GM10248 (cell line): ENCODE measurements at regions not wholly inside any gene's neighbourhood (a gene's known extent, or its start where the extent isn't known, plus 50 kb on each side); places are given as distances from the start of the nearest gene placed in this dataset.

Source experiments
- CTCF ChIA-PET: fragments of 300-600 bp; sonication (Branson Sonifier 250); formaldehyde crosslinking; extraction: SDS; loops from one replicate; lab custom pipeline; 2021; ENCODE audit warnings: antibody characterized with exemption; lab: Yijun Ruan, JAX
- POLR2A ChIA-PET: fragments of 350-650 bp; sonication (Branson Sonifier 250); formaldehyde crosslinking; extraction: SDS; loops from one replicate; lab custom pipeline; 2020; ENCODE audit warnings: antibody characterized with exemption; lab: Yijun Ruan, JAX
- DNase-seq: peaks from one replicate; pipeline ENCODE4 v3.0.0; 2012; ENCODE audit errors: extremely low spot score
- TF ChIP-seq, protein P1 (sequence below): IDR thresholded peaks from 2 replicates; pipeline ENCODE4 v1.5.1; 2012; ENCODE audit warnings: mild to moderate bottlenecking, low read depth; ENCODE audit errors: extremely low read depth, missing control alignments, control extremely low read depth

- CTCF ChIA-PET: no interaction called here
- TF ChIP-seq, protein P1, sequence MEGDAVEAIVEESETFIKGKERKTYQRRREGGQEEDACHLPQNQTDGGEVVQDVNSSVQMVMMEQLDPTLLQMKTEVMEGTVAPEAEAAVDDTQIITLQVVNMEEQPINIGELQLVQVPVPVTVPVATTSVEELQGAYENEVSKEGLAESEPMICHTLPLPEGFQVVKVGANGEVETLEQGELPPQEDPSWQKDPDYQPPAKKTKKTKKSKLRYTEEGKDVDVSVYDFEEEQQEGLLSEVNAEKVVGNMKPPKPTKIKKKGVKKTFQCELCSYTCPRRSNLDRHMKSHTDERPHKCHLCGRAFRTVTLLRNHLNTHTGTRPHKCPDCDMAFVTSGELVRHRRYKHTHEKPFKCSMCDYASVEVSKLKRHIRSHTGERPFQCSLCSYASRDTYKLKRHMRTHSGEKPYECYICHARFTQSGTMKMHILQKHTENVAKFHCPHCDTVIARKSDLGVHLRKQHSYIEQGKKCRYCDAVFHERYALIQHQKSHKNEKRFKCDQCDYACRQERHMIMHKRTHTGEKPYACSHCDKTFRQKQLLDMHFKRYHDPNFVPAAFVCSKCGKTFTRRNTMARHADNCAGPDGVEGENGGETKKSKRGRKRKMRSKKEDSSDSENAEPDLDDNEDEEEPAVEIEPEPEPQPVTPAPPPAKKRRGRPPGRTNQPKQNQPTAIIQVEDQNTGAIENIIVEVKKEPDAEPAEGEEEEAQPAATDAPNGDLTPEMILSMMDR: no peak
- DNase-seq: no peak
- POLR2A ChIA-PET: no interaction called here
Measured at GRCh38 chr3:76872999-76873398, 166.9 kb upstream of the ROBO2 start.

DNA sequence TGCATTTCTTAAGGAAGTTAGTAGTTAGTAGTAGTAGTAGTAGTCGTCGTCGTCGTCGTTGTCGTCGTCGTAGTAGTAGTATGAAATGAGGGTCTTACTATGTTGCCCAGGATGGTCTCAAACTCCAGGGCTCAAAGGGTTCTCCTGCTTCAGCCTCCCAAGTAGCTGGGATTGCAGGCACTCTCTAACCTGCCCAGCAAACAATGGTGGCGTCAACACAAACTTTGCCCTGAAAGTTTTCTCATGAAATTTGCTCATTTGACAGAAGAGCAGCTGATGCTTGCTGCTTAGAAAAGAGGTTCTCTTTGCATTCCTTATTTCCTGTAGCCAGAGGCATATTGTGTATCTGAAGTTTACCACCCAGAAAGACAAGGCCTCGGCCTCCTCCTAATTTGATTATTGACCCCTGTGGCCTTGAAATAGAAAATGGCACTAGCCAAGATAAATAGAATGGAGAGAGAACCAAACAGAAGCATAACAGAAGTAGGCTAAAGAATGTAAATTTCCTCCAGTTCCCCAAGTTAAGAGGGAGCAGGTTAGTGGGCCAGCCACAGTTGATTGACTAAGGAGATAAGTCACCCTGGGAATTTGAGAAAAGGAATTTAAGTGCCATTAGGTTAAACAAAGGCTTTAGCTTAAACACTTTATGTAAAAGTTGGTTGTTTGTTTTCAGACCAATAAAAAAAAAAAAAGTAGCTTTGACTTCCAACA, 166.2 kb upstream of the ROBO2 start:
- DNase-seq: no peak
- TF ChIP-seq, protein P1: no peak
- ChIA-PET POLR2A (no interaction called here), CTCF (no interaction called here)

DNA sequence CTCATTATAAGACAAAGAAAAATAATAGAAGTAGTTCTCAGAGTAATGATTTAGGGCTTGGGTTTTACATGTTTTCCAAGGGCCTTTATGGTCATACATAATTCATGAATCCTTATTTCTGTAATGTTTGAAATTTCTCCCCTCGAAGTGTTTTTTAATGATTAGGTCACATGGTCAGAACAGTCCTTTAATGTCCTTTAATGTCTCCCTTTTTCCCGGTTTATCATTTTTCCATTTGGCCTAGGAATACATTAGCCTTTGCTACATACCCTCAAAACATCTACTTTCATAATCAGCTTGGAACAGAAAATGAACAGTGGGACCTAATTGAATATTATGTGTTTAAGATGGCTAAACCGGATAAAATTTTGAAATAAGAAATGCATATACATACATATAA, 159.9 kb upstream of the ROBO2 start:
- no peak for DNase-seq
- POLR2A ChIA-PET: no interaction called here
- TF ChIP-seq, protein P1: no peak
- CTCF ChIA-PET: no interaction called here

GRCh38 chr3:76886761-76887500, 153.0 kb upstream of the ROBO2 start:
- TF ChIP-seq, protein P1: no peak
- POLR2A ChIA-PET: no interaction called here
- CTCF ChIA-PET: no interaction called here

DNA sequence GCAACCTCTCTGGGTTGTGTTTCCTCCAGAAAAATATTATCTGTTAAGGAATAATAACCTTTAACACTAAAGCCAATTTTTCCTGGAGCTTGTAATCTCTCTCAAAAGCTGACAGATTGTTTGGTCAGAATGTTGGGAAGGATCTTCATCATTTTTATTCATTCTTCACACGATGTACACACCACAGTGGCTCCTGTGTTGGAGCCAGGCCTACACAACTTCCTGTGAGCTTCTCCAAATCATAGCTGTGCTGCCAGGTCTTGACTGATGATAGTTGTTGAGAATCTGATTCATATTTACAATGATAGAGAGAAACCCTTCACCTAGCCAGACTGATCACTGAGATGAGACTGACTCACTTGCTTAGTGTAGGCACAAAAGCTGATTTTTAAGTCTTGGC, 151.0 kb upstream of the ROBO2 start:
- TF ChIP-seq, protein P1: no peak
- POLR2A ChIA-PET: no interaction called here
- CTCF ChIA-PET: interaction anchor here (1.0 kb wide), 1 partner anchor 21 kb away, joined by 4 read pairs; no protein-coding TSS in a partner anchor
- DNase-seq: no peak

More at GRCh38 chr3:76886761-76887500, 153.0 kb upstream of the ROBO2 start:
- no peak for DNase-seq

- ChIA-PET CTCF (interaction anchor here (0.7 to 1.0 kb wide), 2 partner anchors 22 to 424 kb away, joined by 3 to 4 read pairs; no protein-coding TSS in a partner anchor), POLR2A (no interaction called here)
- DNase-seq: no peak
- TF ChIP-seq, protein P1: no peak
Measured at GRCh38 chr3:76889911-76890310, 150.0 kb upstream of the ROBO2 start.
